Glutamatergic neuron (in vitro differentiated cells): ENCODE measurements at regions not wholly inside any gene's neighbourhood (a gene's known extent, or its start where the extent isn't known, plus 50 kb on each side); places are given as distances from the start of the nearest gene placed in this dataset.
"Not testable (repeated sequence)": the region's sequence is repeated elsewhere in the genome, so short reads cannot be mapped to it uniquely, and the experiment has no call there.

ENCODE experiments used
- DNase-seq: peaks from one replicate; pipeline ENCODE4 v3.0.0; 2022
- H3K27ac Mint-ChIP-seq: one replicate; pipeline ENCODE4 v1.8.0; 2020; ENCODE audit warnings: mild to moderate bottlenecking, mixed read lengths, inconsistent platforms; ENCODE audit not compliant: unreplicated experiment
- H3K27me3 Mint-ChIP-seq: one replicate; pipeline ENCODE4 v1.8.0; 2020; ENCODE audit warnings: mild to moderate bottlenecking, moderate library complexity, mixed read lengths, inconsistent platforms; ENCODE audit not compliant: unreplicated experiment
- H3K36me3 Mint-ChIP-seq: one replicate; pipeline ENCODE4 v1.8.0; 2020; ENCODE audit warnings: mild to moderate bottlenecking, mixed read lengths, inconsistent platforms; ENCODE audit not compliant: unreplicated experiment
- H3K4me1 Mint-ChIP-seq: one replicate; pipeline ENCODE4 v1.8.0; 2020; ENCODE audit warnings: mild to moderate bottlenecking, low read depth, mixed read lengths, inconsistent platforms; ENCODE audit not compliant: unreplicated experiment
- H3K4me3 Mint-ChIP-seq: one replicate; pipeline ENCODE4 v1.8.0; 2020; ENCODE audit warnings: mild to moderate bottlenecking, mixed read lengths, inconsistent platforms; ENCODE audit not compliant: unreplicated experiment
- H3K9me3 Mint-ChIP-seq: one replicate; pipeline ENCODE4 v1.8.0; 2020; ENCODE audit warnings: mild to moderate bottlenecking, moderate library complexity, mixed read lengths, inconsistent platforms; ENCODE audit not compliant: unreplicated experiment
- TF ChIP-seq, protein P1 (sequence below): fragments of 200-600 bp; sonication (generic); IDR thresholded peaks from one replicate; pipeline ENCODE4 v1.5.0; 2021; ENCODE audit not compliant: partially characterized antibody, unreplicated experiment

DNA sequence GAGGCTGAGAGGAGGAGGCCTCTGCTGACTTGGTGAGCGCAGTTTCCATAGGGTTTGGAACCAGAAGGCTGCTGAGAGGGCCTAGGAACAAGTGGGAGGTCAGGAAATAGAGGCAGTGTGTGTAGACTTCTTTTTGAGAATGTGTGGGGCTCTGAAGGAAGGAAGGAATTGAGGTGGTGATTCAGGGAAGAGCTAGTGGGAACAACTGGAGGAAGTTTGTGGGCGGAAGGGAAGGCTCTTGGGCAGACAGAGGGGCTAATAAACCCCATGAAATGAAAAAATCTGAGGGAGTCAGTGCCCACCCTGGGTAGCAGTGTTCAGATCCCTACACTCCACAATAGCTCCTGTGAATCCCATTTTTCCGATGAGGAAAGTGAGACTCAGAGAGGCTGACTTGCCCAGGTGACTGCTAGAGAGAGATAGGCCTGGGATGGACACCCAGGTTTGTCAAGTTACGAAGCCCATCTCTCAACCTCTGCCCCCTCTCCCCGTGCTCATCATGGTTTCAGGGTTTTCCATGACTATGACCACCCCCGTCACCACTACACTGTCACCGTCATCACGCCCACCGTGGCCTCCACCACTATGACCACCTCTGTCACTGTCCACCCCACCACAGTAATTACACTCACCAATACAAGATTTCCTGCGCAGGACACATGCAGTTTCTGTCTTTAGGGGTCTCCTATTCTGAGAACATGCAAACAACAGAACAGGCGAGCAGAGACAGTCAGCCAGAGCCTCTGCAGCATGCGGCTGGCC, 106.4 kb downstream of the MRPL14 start:
- no peaks in the 10 kb centered on the region for H3K4me1 Mint-ChIP-seq
- no peak for DNase-seq
- H3K27ac Mint-ChIP-seq: no peak overlapping the region
- no peak overlapping the region for H3K4me3 Mint-ChIP-seq
- peaks cover 16% of the 10 kb centered on the region for H3K27me3 Mint-ChIP-seq
- H3K9me3 Mint-ChIP-seq: peaks cover 4% of the 10 kb centered on the region
- H3K36me3 Mint-ChIP-seq: peaks cover 6% of the 10 kb centered on the region
- TF ChIP-seq, protein P1, sequence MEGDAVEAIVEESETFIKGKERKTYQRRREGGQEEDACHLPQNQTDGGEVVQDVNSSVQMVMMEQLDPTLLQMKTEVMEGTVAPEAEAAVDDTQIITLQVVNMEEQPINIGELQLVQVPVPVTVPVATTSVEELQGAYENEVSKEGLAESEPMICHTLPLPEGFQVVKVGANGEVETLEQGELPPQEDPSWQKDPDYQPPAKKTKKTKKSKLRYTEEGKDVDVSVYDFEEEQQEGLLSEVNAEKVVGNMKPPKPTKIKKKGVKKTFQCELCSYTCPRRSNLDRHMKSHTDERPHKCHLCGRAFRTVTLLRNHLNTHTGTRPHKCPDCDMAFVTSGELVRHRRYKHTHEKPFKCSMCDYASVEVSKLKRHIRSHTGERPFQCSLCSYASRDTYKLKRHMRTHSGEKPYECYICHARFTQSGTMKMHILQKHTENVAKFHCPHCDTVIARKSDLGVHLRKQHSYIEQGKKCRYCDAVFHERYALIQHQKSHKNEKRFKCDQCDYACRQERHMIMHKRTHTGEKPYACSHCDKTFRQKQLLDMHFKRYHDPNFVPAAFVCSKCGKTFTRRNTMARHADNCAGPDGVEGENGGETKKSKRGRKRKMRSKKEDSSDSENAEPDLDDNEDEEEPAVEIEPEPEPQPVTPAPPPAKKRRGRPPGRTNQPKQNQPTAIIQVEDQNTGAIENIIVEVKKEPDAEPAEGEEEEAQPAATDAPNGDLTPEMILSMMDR: no peak

DNA sequence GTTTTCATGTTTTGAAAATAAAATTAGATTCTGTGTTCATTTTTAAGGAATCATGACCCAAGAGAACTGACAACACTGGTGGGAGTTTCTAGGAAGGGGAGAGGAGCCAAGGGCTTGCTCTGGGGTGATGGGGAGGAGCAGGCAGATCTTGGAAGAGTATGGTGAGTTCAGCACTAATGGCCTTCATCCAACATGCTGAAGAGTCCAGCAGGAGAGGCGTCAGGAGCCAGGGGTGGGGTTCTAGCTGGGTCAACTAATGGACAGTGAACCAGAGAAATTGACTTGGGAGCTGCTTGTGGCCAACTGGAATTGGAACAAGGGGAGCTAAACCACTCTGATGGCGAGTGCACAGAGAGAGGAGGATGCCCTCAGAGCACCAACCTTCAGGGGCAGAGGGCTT, 107.1 kb downstream of the MRPL14 start:
- Mint-ChIP-seq H3K4me3 (no peak overlapping the region), H3K27ac (no peak overlapping the region), H3K9me3 (peaks cover 4% of the 10 kb centered on the region), H3K4me1 (no peaks in the 10 kb centered on the region), H3K36me3 (peaks cover 6% of the 10 kb centered on the region), H3K27me3 (peaks cover 15% of the 10 kb centered on the region)
- no peak for DNase-seq
- TF ChIP-seq, protein P1: no peak

DNA sequence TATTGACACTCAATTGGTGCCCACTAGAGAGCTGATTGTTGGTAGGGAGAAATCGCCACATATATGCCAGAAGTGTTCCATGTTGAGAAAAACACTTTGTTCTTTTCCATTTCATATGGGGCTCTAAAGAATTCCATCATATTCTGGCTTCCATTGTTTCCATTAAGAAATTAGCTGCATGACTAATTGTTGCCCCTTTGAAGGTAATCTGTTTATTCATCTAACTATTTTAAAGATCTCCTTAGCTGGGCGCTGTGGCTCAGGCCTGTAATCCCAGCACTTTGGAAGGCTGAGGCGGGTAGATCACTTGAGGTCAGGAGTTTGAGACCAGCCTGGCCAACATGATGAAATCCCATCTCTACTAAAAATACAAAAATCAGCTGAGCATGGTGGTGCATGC, 109.9 kb downstream of the MRPL14 start:
- not testable (repeated sequence) for DNase-seq, H3K27ac Mint-ChIP-seq, H3K4me3 Mint-ChIP-seq, H3K36me3 Mint-ChIP-seq, H3K9me3 Mint-ChIP-seq, H3K4me1 Mint-ChIP-seq
- H3K27me3 Mint-ChIP-seq: peaks cover 13% of the 10 kb centered on the region

DNA sequence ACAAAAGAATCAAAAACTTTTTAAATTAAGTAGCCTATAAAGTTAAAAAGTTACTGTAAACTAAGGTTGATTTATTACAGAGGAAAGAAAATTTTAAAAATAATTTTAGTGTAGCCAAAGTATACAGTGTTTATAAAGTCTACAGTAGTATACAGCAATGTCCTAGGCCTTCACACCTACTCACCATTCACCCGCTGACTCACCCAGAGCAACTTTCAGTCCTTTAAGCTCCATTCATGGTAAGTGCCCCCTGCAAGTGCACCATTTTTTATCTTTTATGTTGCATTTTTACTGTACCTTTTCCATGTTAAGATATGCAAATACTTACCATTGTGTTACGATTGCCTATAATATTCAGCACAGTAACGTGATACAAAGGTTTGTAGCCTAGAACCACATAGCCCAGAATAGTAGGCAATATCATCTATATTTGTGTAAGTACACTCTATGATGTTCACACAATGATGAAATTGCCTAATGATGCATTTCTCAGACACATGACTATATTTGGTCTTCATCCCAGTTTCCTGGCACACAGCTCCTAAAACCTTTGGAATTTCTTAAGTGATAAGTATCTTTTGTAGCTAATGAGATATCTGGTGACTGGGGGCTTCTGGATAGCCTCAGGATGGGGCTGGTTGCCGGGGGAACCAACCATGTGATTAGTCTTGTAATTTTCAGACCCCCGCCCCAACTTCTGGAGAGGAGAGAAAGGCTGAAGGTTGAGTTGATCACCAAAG, 111.0 kb downstream of the MRPL14 start:
- TF ChIP-seq, protein P1: no peak
- no peak overlapping the region for H3K4me3 Mint-ChIP-seq
- DNase-seq: no peak
- peaks cover 15% of the 10 kb centered on the region for H3K27me3 Mint-ChIP-seq
- H3K9me3 Mint-ChIP-seq: peaks cover 4% of the 10 kb centered on the region
- H3K27ac Mint-ChIP-seq: no peak overlapping the region
- H3K36me3 Mint-ChIP-seq: peaks cover 11% of the 10 kb centered on the region
- H3K4me1 Mint-ChIP-seq: no peaks in the 10 kb centered on the region

DNA sequence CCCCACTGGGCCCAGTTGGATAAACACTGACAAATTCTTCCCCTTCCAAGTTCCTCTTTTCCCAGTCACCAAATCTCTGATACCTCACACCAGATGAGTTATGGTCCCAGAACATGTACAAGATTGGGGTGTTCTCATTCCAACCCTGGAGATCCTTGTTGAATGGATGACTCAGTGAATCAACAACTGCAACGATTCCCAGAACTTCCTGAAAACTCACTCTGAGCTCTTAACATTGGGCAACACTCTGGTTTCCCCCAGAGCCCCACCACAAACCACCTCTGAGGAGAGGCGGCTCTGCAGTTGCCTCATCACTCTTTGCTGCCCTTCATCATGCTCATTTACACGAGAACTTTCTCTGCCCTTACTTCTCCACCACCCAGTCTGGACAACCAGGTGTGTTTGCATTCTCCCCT, 115.2 kb downstream of the MRPL14 start:
- Mint-ChIP-seq H3K4me3 (no peak overlapping the region), H3K27ac (no peak overlapping the region), H3K36me3 (peaks cover 5% of the 10 kb centered on the region), H3K9me3 (peaks cover 3% of the 10 kb centered on the region), H3K27me3 (peaks cover 9% of the 10 kb centered on the region), H3K4me1 (peaks cover under 1% of the 10 kb centered on the region)
- no peak for DNase-seq
- TF ChIP-seq, protein P1: no peak
